ENCODE measurements at regions not wholly inside any gene's neighbourhood (a gene's known extent, or its start where the extent isn't known, plus 50 kb on each side); places are given as distances from the start of the nearest gene placed in this dataset.

GRCh38 chr2:156190517-156190916 lies 142.0 kb downstream of the NR4A2 start:
- no peak for DNase-seq
- H3K36me3 Mint-ChIP-seq (ENCODE audit: insufficient read depth), result no peaks in the 10 kb centered on the region
- peaks cover 6% of the 10 kb centered on the region for H3K4me1 Mint-ChIP-seq (ENCODE audit: low read depth)
- ATAC-seq, result no peak
- no peak overlapping the region for H3K4me3 Mint-ChIP-seq
- no peaks in the 10 kb centered on the region for H3K27me3 Mint-ChIP-seq (ENCODE audit: low read depth)
- H3K9me3 Mint-ChIP-seq, result no peaks in the 10 kb centered on the region

DNA sequence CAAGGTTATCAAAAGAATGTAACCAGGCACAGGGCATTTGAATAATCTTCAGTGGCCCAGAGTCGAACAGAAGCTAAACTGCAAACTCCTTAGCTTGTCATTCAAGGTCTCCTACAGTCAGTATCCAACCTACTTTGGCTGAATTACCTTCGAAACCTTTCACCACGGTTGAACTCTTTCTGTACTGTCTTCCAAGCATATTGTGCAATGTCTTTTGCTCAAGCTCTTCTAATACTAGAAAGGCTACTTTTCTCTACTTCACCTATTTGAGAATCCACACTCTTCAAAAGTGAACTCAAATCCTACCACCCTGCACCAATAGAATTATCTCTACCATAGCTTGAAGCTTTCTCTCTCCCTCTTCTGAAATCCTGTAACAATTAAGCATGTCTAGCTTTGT lies 142.9 kb downstream of the NR4A2 start:
- ATAC-seq (no peak), DNase-seq (no peak)
- no peaks in the 10 kb centered on the region for H3K9me3 Mint-ChIP-seq
- H3K36me3 Mint-ChIP-seq (ENCODE audit: insufficient read depth), result no peaks in the 10 kb centered on the region
- H3K4me1 Mint-ChIP-seq (ENCODE audit: low read depth), result peaks cover 6% of the 10 kb centered on the region
- no peak overlapping the region for H3K4me3 Mint-ChIP-seq
- no peaks in the 10 kb centered on the region for H3K27me3 Mint-ChIP-seq (ENCODE audit: low read depth)

DNA sequence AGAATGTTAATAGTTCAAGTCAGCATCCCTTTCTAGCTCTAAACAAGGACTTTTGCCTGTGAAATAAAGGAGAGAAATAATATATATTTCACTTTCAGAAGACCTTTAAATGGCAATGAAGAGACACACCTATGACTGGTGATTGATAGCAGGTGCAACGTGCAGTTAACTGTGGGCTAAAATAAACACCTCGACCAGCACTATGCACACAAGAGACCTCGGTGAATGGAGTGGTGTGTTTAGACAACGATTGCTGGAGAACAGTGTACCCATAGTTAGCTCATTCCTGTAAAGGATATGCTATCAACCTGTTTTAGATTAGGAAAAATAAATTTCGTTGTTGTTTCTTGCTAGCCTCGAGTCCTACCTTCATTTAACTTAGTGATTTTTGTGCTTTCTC lies 143.4 kb downstream of the NR4A2 start:
- no peak for DNase-seq
- H3K36me3 Mint-ChIP-seq (ENCODE audit: insufficient read depth), result no peaks in the 10 kb centered on the region
- no peak for ATAC-seq
- peaks cover 6% of the 10 kb centered on the region for H3K4me1 Mint-ChIP-seq (ENCODE audit: low read depth)
- H3K9me3 Mint-ChIP-seq, result no peaks in the 10 kb centered on the region
- H3K27me3 Mint-ChIP-seq (ENCODE audit: low read depth), result no peaks in the 10 kb centered on the region
- H3K4me3 Mint-ChIP-seq, result no peak overlapping the region

DNA sequence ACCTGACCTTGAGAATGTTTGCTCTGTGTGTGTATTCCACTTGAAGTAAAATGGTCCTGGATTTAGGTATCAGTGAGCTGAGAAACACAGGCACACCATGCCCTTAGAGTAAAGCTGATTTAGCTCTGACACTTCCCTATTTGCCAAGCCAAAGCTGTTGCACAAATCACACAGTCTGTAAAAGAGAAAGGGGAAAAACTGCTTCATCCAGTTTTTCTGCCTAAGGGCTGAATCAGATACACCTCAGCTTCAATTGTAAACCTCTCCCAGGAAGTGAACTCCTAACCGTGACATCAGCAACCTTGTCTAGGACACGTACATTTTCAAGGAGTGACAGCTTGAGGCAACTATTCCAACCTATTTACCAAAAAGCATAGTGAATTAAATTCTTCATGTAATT lies 150.4 kb downstream of the NR4A2 start:
- no peak for DNase-seq

DNA sequence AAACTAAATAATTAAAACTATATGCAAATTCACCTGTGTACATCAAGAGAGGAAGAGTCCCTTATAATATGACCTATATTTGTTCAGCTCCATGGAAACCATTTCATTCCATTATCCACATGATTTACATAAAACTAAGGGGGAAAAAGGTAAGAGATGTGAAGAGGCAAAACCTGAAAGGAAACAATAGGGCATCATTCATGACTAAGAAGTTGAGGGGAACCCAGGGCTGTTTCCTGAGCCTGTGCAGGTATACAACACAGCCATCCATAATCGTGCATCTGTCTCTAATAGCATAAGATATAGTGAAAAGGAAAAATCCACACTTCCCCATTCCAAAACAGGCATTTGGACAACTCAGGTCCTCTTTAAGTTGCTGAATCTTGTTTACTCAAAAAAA lies 151.3 kb downstream of the NR4A2 start:
- ATAC-seq, result no peak
- Mint-ChIP-seq H3K27me3 (ENCODE audit: low read depth) (no peaks in the 10 kb centered on the region), H3K4me1 (ENCODE audit: low read depth) (no peaks in the 10 kb centered on the region), H3K4me3 (no peak overlapping the region), H3K36me3 (ENCODE audit: insufficient read depth) (no peaks in the 10 kb centered on the region), H3K9me3 (no peaks in the 10 kb centered on the region)
- DNase-seq, result no peak

More for the DNA sequence above, 150.4 kb downstream of the NR4A2 start:
- no peak overlapping the region for H3K4me3 Mint-ChIP-seq
- H3K36me3 Mint-ChIP-seq (ENCODE audit: insufficient read depth), result no peaks in the 10 kb centered on the region
- H3K4me1 Mint-ChIP-seq (ENCODE audit: low read depth), result no peaks in the 10 kb centered on the region
- no peak for ATAC-seq
- no peaks in the 10 kb centered on the region for H3K9me3 Mint-ChIP-seq
- H3K27me3 Mint-ChIP-seq (ENCODE audit: low read depth), result no peaks in the 10 kb centered on the region

DNA sequence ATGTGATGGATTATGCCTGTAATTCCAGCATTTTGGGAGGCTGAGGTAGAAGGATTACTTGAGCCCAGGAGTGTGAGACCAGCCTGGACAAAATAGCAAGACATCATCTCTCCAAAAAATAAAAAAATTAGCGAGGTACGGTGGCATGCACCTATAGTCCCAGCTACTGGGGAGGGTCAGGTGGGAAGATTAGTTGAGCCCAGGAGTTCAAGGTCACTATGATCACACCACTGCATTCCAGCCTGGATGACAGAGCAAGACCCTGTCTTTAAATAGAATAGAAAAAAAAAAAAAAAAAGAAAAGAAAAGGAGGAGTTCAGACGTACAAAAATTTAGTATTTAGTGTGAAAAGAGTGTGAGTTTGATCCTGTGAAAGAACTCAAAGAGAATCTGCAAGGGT lies 154.9 kb downstream of the NR4A2 start:
- Mint-ChIP-seq H3K4me1 (ENCODE audit: low read depth) (no peaks in the 10 kb centered on the region), H3K27me3 (ENCODE audit: low read depth) (peaks cover 2% of the 10 kb centered on the region), H3K9me3 (no peaks in the 10 kb centered on the region), H3K36me3 (ENCODE audit: insufficient read depth) (no peaks in the 10 kb centered on the region), H3K4me3 (no peak overlapping the region)
- ATAC-seq, result no peak
- no peak for DNase-seq

DNA sequence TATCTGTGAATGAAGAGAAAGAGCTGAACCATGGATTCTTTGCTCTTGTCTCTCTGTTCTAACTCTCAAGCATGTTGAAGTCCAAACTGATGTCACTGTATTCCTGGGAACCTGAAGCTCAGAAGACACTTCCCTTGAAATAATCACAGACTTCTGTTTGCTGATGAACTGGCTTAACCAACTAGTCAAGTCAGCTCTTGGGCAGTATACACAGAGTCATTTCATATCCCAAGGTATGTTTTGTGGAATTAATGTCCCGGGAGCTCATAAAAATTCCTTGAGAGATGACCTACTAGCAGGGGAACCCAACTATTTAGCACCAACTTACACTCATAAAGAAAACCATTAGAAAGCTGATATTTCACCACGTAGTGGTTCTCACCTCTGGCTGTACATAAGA lies 156.6 kb downstream of the NR4A2 start:
- Mint-ChIP-seq H3K9me3 (no peaks in the 10 kb centered on the region), H3K4me1 (ENCODE audit: low read depth) (no peaks in the 10 kb centered on the region), H3K4me3 (no peak overlapping the region), H3K27me3 (ENCODE audit: low read depth) (peaks cover 7% of the 10 kb centered on the region), H3K36me3 (ENCODE audit: insufficient read depth) (no peaks in the 10 kb centered on the region)
- ATAC-seq (no peak), DNase-seq (no peak)

DNA sequence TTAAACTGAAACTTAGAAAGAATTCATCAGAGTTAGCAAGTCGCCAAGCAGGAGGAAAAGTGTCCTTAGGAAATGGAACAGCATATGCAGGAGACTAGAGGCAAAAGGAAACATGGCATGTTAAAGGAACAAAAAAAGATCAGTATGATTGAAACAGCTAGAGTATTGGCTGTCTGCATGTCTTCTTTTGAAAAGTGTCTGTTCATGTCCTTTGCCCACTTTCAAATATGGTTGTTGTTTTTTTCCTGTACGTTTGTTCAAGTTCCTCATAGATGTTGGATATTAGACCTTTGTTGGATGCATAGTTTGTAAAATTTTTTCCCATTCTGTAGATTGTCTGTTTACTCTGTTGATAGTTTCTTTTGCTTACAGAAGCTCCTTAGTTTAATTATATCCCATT lies 161.6 kb downstream of the NR4A2 start:
- DNase-seq (no peak), ATAC-seq (no peak)
- Mint-ChIP-seq H3K9me3 (no peaks in the 10 kb centered on the region), H3K4me3 (no peak overlapping the region), H3K4me1 (ENCODE audit: low read depth) (no peaks in the 10 kb centered on the region), H3K36me3 (ENCODE audit: insufficient read depth) (no peaks in the 10 kb centered on the region), H3K27me3 (ENCODE audit: low read depth) (peaks cover 8% of the 10 kb centered on the region)

DNA sequence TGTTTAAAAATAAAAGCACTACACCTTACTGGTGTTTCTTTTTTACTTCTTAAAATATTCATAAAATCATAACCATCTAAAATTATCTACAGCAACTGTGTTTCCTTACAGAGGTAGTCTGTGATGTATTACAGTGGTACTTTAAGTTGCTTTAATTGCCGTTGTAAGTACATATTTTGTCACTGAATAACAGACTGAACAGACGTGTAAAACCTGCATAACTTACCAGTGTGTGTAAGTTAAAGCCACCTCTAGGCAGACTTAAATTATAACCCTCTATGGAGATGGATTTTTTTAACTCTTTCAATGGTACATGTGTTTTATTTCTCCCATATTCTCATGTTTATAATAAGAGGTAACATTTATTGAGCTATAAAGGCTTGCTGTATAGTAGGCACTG lies 166.8 kb downstream of the NR4A2 start:
- ATAC-seq, result no peak
- H3K36me3 Mint-ChIP-seq (ENCODE audit: insufficient read depth), result no peaks in the 10 kb centered on the region
- no peak for DNase-seq
- H3K9me3 Mint-ChIP-seq, result no peaks in the 10 kb centered on the region
- no peak overlapping the region for H3K4me3 Mint-ChIP-seq
- H3K27me3 Mint-ChIP-seq (ENCODE audit: low read depth), result peaks cover 5% of the 10 kb centered on the region
- H3K4me1 Mint-ChIP-seq (ENCODE audit: low read depth), result no peaks in the 10 kb centered on the region

DNA sequence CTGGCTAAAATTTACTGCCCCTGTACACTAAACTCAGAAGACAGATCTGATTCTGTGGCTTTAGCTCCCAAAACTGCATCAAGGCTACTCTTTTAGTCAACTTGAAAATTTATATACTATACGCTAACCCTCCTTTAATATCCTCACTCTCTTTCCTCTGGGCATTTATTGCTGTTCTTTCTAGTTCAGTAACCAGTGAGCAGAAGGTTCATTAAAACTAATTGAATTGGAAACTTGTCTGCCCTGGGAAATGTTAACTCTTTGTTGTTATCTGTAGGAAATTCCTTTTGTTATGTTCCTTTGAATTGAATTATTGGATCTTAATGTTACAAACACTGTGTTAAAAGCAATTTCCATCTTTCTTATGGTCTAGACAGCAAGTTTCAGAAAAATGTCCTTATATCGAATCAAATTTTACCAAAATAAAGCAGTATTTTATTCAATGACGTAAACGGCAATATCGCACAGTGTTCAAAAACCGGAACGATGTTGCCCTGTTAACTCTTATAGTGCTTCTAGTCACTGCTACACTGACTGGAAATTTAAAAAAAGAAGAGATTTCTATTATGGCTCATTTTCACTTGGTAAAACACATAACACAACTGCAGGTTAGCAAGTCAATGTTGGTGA lies 168.3 kb downstream of the NR4A2 start:
- Mint-ChIP-seq H3K4me1 (ENCODE audit: low read depth) (no peaks in the 10 kb centered on the region), H3K4me3 (no peak overlapping the region), H3K27me3 (ENCODE audit: low read depth) (peaks cover 4% of the 10 kb centered on the region), H3K9me3 (no peaks in the 10 kb centered on the region), H3K36me3 (ENCODE audit: insufficient read depth) (no peaks in the 10 kb centered on the region)
- no peak for DNase-seq
- no peak for ATAC-seq

- Mint-ChIP-seq H3K9me3 (no peaks in the 10 kb centered on the region), H3K4me3 (no peak overlapping the region), H3K4me1 (ENCODE audit: low read depth) (no peaks in the 10 kb centered on the region), H3K27me3 (ENCODE audit: low read depth) (peaks cover 4% of the 10 kb centered on the region), H3K36me3 (ENCODE audit: insufficient read depth) (no peaks in the 10 kb centered on the region)
- no peak for DNase-seq
- ATAC-seq, result no peak
Measured at GRCh38 chr2:156158808-156159207, 173.7 kb downstream of the NR4A2 start.

DNA sequence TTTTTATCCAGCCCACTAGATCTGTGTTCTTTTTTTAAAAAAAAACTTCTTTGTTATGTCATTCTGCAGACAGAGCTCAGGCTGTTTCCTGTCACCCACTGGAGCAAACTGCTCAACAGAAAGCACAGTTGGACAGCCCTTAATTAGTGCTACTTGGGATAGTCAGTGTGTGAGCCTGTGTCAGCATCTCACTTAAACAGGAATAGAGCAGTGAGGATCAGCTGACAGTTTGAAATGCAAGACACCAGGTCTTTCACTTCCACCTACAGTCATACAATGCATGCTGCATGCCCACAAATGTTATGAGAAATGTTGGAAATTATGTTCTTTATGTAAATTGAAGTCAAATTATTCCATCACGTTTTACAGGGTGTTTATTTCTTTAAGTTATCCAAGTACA lies 174.9 kb downstream of the NR4A2 start:
- Mint-ChIP-seq H3K4me1 (ENCODE audit: low read depth) (no peaks in the 10 kb centered on the region), H3K27me3 (ENCODE audit: low read depth) (peaks cover 6% of the 10 kb centered on the region), H3K4me3 (no peak overlapping the region), H3K36me3 (ENCODE audit: insufficient read depth) (no peaks in the 10 kb centered on the region), H3K9me3 (no peaks in the 10 kb centered on the region)
- ATAC-seq, result no peak
- DNase-seq, result no peak

DNA sequence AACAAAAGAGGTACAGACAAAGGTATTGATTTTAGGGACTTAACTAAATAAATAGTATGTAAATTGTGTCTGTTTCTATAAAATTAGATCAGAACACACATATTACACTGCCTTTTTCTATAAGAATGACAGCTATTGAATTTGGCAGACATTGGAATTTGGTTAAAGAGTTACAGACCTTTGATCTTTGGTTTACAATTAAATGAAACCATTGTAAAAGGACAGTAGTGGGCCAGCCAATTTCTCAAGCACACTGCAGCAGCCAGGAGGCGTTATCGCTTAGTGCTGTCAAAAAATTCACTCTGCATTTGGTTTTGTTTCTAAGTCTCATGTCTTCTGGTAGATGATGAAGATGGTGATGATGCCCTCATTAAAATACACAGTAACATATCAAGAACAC lies 175.9 kb downstream of the NR4A2 start:
- Mint-ChIP-seq H3K9me3 (no peaks in the 10 kb centered on the region), H3K4me3 (no peak overlapping the region)

GRCh38 chr2:156155319-156155718 lies 177.2 kb downstream of the NR4A2 start:
- Mint-ChIP-seq H3K4me3 (no peak overlapping the region), H3K36me3 (ENCODE audit: insufficient read depth) (no peaks in the 10 kb centered on the region), H3K27me3 (ENCODE audit: low read depth) (peaks cover 6% of the 10 kb centered on the region), H3K4me1 (ENCODE audit: low read depth) (no peaks in the 10 kb centered on the region), H3K9me3 (no peaks in the 10 kb centered on the region)
- no peak for DNase-seq
- no peak for ATAC-seq

More for the DNA sequence above, 175.9 kb downstream of the NR4A2 start:
- H3K4me1 Mint-ChIP-seq (ENCODE audit: low read depth), result no peaks in the 10 kb centered on the region
- DNase-seq (no peak), ATAC-seq (no peak)
- H3K36me3 Mint-ChIP-seq (ENCODE audit: insufficient read depth), result no peaks in the 10 kb centered on the region
- H3K27me3 Mint-ChIP-seq (ENCODE audit: low read depth), result peaks cover 6% of the 10 kb centered on the region

GRCh38 chr2:156151351-156151750 lies 181.2 kb downstream of the NR4A2 start:
- no peak for ATAC-seq
- no peak overlapping the region for H3K4me3 Mint-ChIP-seq
- no peaks in the 10 kb centered on the region for H3K36me3 Mint-ChIP-seq (ENCODE audit: insufficient read depth)
- no peaks in the 10 kb centered on the region for H3K4me1 Mint-ChIP-seq (ENCODE audit: low read depth)
- DNase-seq, result no peak
- H3K27me3 Mint-ChIP-seq (ENCODE audit: low read depth), result peaks cover 6% of the 10 kb centered on the region
- H3K9me3 Mint-ChIP-seq, result no peaks in the 10 kb centered on the region

Measured in activated T-cell treated with anti-CD3 and anti-CD28 coated beads, Interleukin-2, amount 50 U/mL, for 4 hours (primary cell).